ENCODE measurements at regions not wholly inside any gene's neighbourhood (a gene's known extent, or its start where the extent isn't known, plus 50 kb on each side); places are given as distances from the start of the nearest gene placed in this dataset.

- no peak for TF ChIP-seq POLR2A (IDR thresholded peaks at IDR 0.05; ENCODE audit: extremely low read depth, insufficient read length)
- no peak for TF ChIP-seq CTCF (IDR thresholded peaks at IDR 0.05; ENCODE audit: low read depth, low read length)
- TF ChIP-seq MYC (IDR thresholded peaks at IDR 0.05; ENCODE audit: low read depth, low read length): no peak
- TF ChIP-seq, protein P1, sequence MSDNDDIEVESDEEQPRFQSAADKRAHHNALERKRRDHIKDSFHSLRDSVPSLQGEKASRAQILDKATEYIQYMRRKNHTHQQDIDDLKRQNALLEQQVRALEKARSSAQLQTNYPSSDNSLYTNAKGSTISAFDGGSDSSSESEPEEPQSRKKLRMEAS (IDR thresholded peaks at IDR 0.05; ENCODE audit: low read depth, low read length): no peak
Measured at GRCh38 chr3:72247645-72248388, 462.9 kb upstream of the PROK2 start.
